Body of pancreas (tissue), 4 donors: ENCODE measurements at regions not wholly inside any gene's neighbourhood (a gene's known extent, or its start where the extent isn't known, plus 50 kb on each side); places are given as distances from the start of the nearest gene placed in this dataset.

Experiments
- CTCF ChIP-seq, 7 experiments: fragments of 450-650 bp in 4 of 7; fragments of 200-600 bp in 3 of 7; sonication (generic) in 3 of 7; IDR thresholded peaks; one replicate each; pipeline ENCODE4 v1.5.1; 2016 to 2019; ENCODE audit warnings: antibody characterized with exemption in 7 of 7
- POLR2A ChIP-seq, 3 donors: fragments of 450-650 bp; IDR thresholded peaks; one replicate each; pipeline ENCODE4 v1.6.1; 2016; ENCODE audit warnings: antibody characterized with exemption in 3 of 3, mild to moderate bottlenecking in 2 of 3

DNA sequence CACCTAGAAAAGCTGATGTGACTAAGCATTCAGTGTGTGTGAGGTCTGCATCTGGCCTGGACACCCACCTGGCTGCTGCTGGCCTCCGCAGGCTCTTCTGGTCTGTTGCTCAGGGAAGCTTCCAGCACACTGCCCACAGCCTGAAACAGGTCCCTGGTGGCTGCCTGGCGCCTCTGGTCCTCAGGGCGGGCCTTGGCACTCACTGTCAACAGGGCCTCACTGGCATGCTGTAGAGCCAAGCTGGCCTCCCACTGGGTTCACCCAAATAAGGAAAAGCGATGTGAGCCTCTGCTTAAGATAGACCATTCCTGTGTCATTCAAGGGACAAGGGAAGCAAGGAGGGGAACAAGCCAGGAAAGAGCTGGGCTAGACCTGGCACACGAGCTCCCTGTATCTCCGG is 70.6 kb upstream of the BCO1 start:
- no peak for TF ChIP-seq CTCF (IDR thresholded peaks at IDR 0.05)
- TF ChIP-seq POLR2A (IDR thresholded peaks at IDR 0.05): no peak
